B cell (primary cell): ENCODE measurements at regions not wholly inside any gene's neighbourhood (a gene's known extent, or its start where the extent isn't known, plus 50 kb on each side); places are given as distances from the start of the nearest gene placed in this dataset.
"Not testable (repeated sequence)": the region's sequence is repeated elsewhere in the genome, so short reads cannot be mapped to it uniquely, and the experiment has no call there.

Experiments used
- ATAC-seq: fragments of 200-7000 bp; cut with Tn5 transposase; one replicate; pipeline ENCODE4 v1.10.0; 2021; ENCODE audit warnings: low read depth, mild to moderate bottlenecking, moderate number of reproducible peaks, moderate library complexity
- CTCF ChIA-PET: fragments of 350-600 bp; sonication (Branson Sonifier 250); formaldehyde crosslinking; loops from one replicate; lab custom pipeline; 2021; ENCODE audit warnings: antibody characterized with exemption, inconsistent platforms; lab: Charles Lee
- POLR2A ChIA-PET: fragments of 350-600 bp; sonication (Branson Sonifier 250); formaldehyde crosslinking; loops from one replicate; lab custom pipeline; 2021; ENCODE audit warnings: antibody characterized with exemption; lab: Charles Lee
- DNase-seq: peaks from one replicate; pipeline ENCODE4 v3.0.0; 2013
- H2AFZ ChIP-seq: 2 replicates; pipeline ENCODE4 v1.6.1; 2012; ENCODE audit warnings: mild to moderate bottlenecking, low read depth, low read length; ENCODE audit not compliant: insufficient read depth, poor library complexity, severe bottlenecking
- H3K27ac ChIP-seq, 2 donors: 1 replicate in 1 of 2; 2 replicates in 1 of 2; pipeline ENCODE4 v1.5.1; 2012 to 2013; ENCODE audit warnings: low read length in 2 of 2, mild to moderate bottlenecking in 2 of 2, moderate library complexity in 1 of 2
- H3K27me3 ChIP-seq, 4 experiments: fragments of 200-600 bp in 1 of 4; sonication (generic) in 1 of 4; replicated peaks in 1 of 4; 1 replicate in 2 of 4; 2 replicates in 2 of 4; pipeline versions ENCODE4 v1.6.1 to v1.7.0; 2013 to 2016; ENCODE audit warnings: low read length in 3 of 4, mild to moderate bottlenecking in 2 of 4, mixed read lengths in 1 of 4, moderate library complexity in 1 of 4; ENCODE audit not compliant: insufficient read depth in 4 of 4, control insufficient read depth in 3 of 4; ENCODE audit errors: control extremely low read depth in 1 of 4
- H3K36me3 ChIP-seq, 2 experiments: replicated peaks in 1 of 2; 1 replicate in 1 of 2; 2 replicates in 1 of 2; pipeline versions ENCODE4 v1.6.1 to v1.7.1; 2013; ENCODE audit warnings: low read length in 1 of 2; ENCODE audit not compliant: insufficient read depth in 2 of 2, control insufficient read depth in 1 of 2; ENCODE audit errors: control extremely low read depth in 1 of 2, extremely low read depth in 1 of 2
- H3K4me1 ChIP-seq, 2 donors: fragments of 200-600 bp in 1 of 2; sonication (generic) in 1 of 2; 1 replicate in 1 of 2; 2 replicates in 1 of 2; pipeline versions ENCODE4 v1.5.1 to v1.6.1; 2013 to 2017; ENCODE audit warnings: low read length in 2 of 2; ENCODE audit not compliant: control insufficient read depth in 2 of 2, insufficient read depth in 2 of 2
- H3K4me2 ChIP-seq: replicated peaks from 2 replicates; pipeline ENCODE3; 2012; ENCODE audit warnings: mild to moderate bottlenecking, low read depth, low read length; ENCODE audit not compliant: poor library complexity, severe bottlenecking
- H3K4me3 ChIP-seq, 5 experiments: fragments of 200-600 bp in 1 of 5; sonication (generic) in 1 of 5; 1 replicate in 3 of 5; 2 replicates in 2 of 5; pipeline versions ENCODE4 v1.5.1 to v1.7.0; 2011 to 2016; ENCODE audit warnings: low read length in 4 of 5, mild to moderate bottlenecking in 4 of 5, low read depth in 2 of 5, control low read depth in 1 of 5, moderate library complexity in 1 of 5; ENCODE audit not compliant: insufficient read depth in 1 of 5; ENCODE audit errors: control extremely low read depth in 1 of 5, extremely low read depth in 1 of 5
- H3K79me2 ChIP-seq: fragments of 200-600 bp; sonication (generic); one replicate; pipeline ENCODE4 v1.6.0; 2016; ENCODE audit warnings: low read length; ENCODE audit not compliant: control insufficient read depth, insufficient read depth
- H3K9ac ChIP-seq: fragments of 200-600 bp; sonication (generic); 2 replicates; pipeline ENCODE4 v1.6.1; 2017; ENCODE audit warnings: mild to moderate bottlenecking, low read length, moderate library complexity
- H3K9me3 ChIP-seq, 3 donors: one replicate each; pipeline versions ENCODE4 v1.6.1 to v1.7.1; 2013; ENCODE audit warnings: low read length in 2 of 3; ENCODE audit not compliant: control insufficient read depth in 2 of 3, insufficient read depth in 1 of 3; ENCODE audit errors: control extremely low read depth in 1 of 3
- H4K20me1 ChIP-seq: 2 replicates; pipeline ENCODE4 v1.6.0; 2012; ENCODE audit warnings: mild to moderate bottlenecking, low read length; ENCODE audit not compliant: insufficient read depth, control insufficient read depth, poor library complexity, severe bottlenecking
- H3K27ac Mint-ChIP-seq: one replicate; pipeline ENCODE4 v1.8.0; 2021; ENCODE audit warnings: mixed read lengths
- H3K27me3 Mint-ChIP-seq: one replicate; pipeline ENCODE4 v1.8.0; 2021; ENCODE audit warnings: mixed read lengths
- H3K4me1 Mint-ChIP-seq: one replicate; pipeline ENCODE4 v1.8.0; 2021; ENCODE audit warnings: mixed read lengths
- H3K4me3 Mint-ChIP-seq: one replicate; pipeline ENCODE4 v1.8.0; 2021; ENCODE audit warnings: mixed read lengths
- H3K9me3 Mint-ChIP-seq: one replicate; pipeline ENCODE4 v1.8.0; 2022; ENCODE audit warnings: mixed read lengths; ENCODE audit not compliant: insufficient read depth
- EZH2 ChIP-seq: IDR thresholded peaks from 2 replicates; pipeline ENCODE4 v1.6.1; 2012; ENCODE audit warnings: borderline replicate concordance, low read depth, mild to moderate bottlenecking, moderate library complexity, low read length; ENCODE audit not compliant: insufficient read depth, poor library complexity, severe bottlenecking
- WGBS: methylation state at CpG from one replicate; pipeline ENCODE4 v1.1.5; 2013; ENCODE audit warnings: missing lambda C conversion rate; ENCODE audit not compliant: insufficient coverage; 5-methylcytosine and 5-hydroxymethylcytosine counted together
- intact Hi-C: fragments of 100-400 bp; cut with micrococcal nuclease; formaldehyde crosslinking; loops from one replicate; pipeline ENCODE4 v1.10.0; 2022
- TF ChIP-seq, protein P1 (sequence below): fragments of 200-600 bp; IDR thresholded peaks from one replicate; pipeline ENCODE4 v1.8.0; 2022; ENCODE audit warnings: antibody characterized with exemption, mild to moderate bottlenecking

DNA sequence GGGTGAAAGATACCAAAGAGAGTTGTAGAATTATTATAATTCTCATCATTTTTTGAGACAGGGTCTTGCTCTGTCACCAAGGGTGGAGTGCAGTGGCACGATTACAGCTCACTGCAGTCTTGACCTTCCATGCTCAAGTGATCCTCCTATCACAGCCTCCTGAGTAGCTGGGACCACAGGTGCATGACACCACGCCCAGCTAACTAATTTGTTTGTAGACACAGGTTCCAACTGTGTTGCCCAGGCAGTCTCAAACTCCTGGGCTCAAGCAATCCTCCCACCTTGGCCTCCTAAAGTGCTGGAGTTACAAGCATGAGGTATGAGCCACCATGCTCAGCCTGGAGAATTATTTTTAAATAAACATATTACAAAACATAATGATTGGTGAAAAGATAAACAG, 92.8 kb upstream of the MSH6 start:
- Mint-ChIP-seq H3K4me1 (peaks cover 29% of the 10 kb centered on the region), H3K9me3 (no peaks in the 10 kb centered on the region), H3K27me3 (no peaks in the 10 kb centered on the region), H3K27ac (no peak overlapping the region), H3K4me3 (no peak overlapping the region)
- H3K4me3 ChIP-seq, result no peak overlapping the region
- no peak overlapping the region for H3K9ac ChIP-seq
- 0% methylated on average over 1 of the region's 2 CpGs for WGBS
- H2AFZ ChIP-seq, result no peak overlapping the region
- ChIA-PET CTCF (no interaction called here), POLR2A (no interaction called here)
- no peak for ATAC-seq
- no peaks in the 10 kb centered on the region for H3K36me3 ChIP-seq
- H3K9me3 ChIP-seq, result peaks cover 0 to 21% (median 5%) of the 10 kb centered on the region in 3 donors
- intact Hi-C loops, result no loop called here
- H4K20me1 ChIP-seq, result no peaks in the 10 kb centered on the region
- H3K4me2 ChIP-seq, result peak overlapping the region; percentile 36
- DNase-seq, result no peak
- H3K79me2 ChIP-seq, result no peaks in the 10 kb centered on the region
- TF ChIP-seq, protein P1, sequence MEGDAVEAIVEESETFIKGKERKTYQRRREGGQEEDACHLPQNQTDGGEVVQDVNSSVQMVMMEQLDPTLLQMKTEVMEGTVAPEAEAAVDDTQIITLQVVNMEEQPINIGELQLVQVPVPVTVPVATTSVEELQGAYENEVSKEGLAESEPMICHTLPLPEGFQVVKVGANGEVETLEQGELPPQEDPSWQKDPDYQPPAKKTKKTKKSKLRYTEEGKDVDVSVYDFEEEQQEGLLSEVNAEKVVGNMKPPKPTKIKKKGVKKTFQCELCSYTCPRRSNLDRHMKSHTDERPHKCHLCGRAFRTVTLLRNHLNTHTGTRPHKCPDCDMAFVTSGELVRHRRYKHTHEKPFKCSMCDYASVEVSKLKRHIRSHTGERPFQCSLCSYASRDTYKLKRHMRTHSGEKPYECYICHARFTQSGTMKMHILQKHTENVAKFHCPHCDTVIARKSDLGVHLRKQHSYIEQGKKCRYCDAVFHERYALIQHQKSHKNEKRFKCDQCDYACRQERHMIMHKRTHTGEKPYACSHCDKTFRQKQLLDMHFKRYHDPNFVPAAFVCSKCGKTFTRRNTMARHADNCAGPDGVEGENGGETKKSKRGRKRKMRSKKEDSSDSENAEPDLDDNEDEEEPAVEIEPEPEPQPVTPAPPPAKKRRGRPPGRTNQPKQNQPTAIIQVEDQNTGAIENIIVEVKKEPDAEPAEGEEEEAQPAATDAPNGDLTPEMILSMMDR, result no peak
- no peak for TF ChIP-seq EZH2
- H3K27me3 ChIP-seq, result no peaks in the 10 kb centered on the region
- peaks cover 20 to 26% of the 10 kb centered on the region in 2 donors for H3K4me1 ChIP-seq
- no peak overlapping the region for H3K27ac ChIP-seq

DNA sequence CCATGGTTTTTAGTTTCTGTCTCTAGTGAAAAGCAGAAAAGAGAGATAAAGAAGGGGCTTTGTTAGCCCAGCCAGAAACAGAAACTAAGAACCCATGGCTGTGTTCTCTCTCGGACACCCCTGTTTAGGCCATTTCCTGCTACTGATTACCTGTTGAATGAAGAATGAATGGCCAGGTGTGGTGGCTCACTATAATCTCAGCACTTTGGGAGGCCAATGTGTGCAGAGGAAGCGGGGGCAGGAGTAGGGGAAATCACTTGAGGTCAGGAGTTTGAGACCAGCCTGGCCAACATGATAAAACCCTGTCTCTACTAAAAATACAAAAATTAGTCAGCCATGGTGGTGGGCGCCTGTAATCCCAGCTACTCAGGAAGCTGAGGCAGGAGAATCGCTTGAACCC, 93.8 kb upstream of the MSH6 start:
- POLR2A ChIA-PET, H4K20me1 ChIP-seq, H3K27ac ChIP-seq, CTCF ChIA-PET, H3K36me3 ChIP-seq, intact Hi-C loops, H3K27me3 Mint-ChIP-seq, H3K27me3 ChIP-seq, H3K4me3 ChIP-seq, DNase-seq, H3K9me3 Mint-ChIP-seq, ATAC-seq, H3K79me2 ChIP-seq: not testable (repeated sequence)
- Histone ChIP-seq H3K4me2 (peak overlapping the region; percentile 37), H3K4me1 (peaks cover 15 to 21% of the 10 kb centered on the region in 2 donors), H2AFZ (peak overlapping the region; percentile 37), H3K9me3 (peaks cover 0 to 21% (median 5%) of the 10 kb centered on the region in 3 donors), H3K9ac (peak overlapping the region; percentile 2)
- Mint-ChIP-seq H3K27ac (peak overlapping the region; percentile 4), H3K4me3 (peak overlapping the region; percentile 30), H3K4me1 (peaks cover 21% of the 10 kb centered on the region)
- WGBS, result 11% methylated on average over 3 of the region's 4 CpGs
